AG09319 (cell line): ENCODE measurements at regions not wholly inside any gene's neighbourhood (a gene's known extent, or its start where the extent isn't known, plus 50 kb on each side); places are given as distances from the start of the nearest gene placed in this dataset.

ENCODE experiments used
- DNase-seq: peaks from one replicate; pipeline ENCODE4 v3.0.0-alpha.2; 2010; ENCODE audit warnings: low read depth; ENCODE audit errors: extremely low read depth
- TF ChIP-seq, protein P1 (sequence below): IDR thresholded peaks from 2 replicates; pipeline ENCODE4 v1.5.1; 2011; ENCODE audit warnings: low read depth, mild to moderate bottlenecking, inconsistent platforms, low read length, moderate library complexity

DNA sequence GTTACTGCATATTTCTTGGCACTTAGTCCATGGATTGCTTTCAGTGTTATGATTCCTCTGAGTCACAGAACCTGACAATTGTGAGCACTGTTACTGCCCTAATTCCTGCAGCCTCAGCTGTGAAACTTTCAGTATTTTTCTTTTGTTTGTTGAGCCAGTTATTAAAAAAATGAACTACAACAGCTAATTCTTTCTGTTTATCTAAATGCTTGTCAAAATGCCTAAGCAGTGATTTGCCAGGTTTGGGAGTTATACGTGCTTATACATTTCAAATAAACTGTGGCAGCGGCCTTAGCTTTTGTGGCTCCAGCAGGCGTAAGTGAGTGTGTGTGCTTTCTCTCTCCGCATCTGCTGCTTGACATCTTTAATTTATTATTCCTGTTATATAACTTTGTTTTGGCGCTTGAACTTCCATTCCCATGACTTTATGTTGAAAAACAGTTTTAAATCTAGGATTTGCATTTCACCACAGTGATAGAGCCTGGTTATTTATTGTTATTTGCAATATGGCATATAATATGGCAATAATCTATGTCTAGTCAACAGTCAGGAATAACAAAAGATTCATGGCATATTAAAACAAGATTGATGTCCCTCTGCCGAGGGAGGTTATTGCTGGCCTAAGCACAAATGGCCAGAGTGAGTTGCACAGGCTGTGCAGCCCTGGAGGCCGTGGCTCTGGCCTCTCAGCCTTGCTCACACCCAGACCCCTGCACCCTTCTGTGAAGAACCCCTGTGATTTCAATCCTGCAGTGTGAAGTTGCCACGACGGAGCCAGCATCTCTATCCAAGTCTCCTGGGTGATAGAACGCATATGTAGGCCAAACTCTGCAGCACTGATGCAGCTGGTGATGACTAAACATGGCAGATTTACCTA is 303.4 kb downstream of the THBS2 start:
- no peak for DNase-seq
- TF ChIP-seq, protein P1, sequence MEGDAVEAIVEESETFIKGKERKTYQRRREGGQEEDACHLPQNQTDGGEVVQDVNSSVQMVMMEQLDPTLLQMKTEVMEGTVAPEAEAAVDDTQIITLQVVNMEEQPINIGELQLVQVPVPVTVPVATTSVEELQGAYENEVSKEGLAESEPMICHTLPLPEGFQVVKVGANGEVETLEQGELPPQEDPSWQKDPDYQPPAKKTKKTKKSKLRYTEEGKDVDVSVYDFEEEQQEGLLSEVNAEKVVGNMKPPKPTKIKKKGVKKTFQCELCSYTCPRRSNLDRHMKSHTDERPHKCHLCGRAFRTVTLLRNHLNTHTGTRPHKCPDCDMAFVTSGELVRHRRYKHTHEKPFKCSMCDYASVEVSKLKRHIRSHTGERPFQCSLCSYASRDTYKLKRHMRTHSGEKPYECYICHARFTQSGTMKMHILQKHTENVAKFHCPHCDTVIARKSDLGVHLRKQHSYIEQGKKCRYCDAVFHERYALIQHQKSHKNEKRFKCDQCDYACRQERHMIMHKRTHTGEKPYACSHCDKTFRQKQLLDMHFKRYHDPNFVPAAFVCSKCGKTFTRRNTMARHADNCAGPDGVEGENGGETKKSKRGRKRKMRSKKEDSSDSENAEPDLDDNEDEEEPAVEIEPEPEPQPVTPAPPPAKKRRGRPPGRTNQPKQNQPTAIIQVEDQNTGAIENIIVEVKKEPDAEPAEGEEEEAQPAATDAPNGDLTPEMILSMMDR: no peak

DNA sequence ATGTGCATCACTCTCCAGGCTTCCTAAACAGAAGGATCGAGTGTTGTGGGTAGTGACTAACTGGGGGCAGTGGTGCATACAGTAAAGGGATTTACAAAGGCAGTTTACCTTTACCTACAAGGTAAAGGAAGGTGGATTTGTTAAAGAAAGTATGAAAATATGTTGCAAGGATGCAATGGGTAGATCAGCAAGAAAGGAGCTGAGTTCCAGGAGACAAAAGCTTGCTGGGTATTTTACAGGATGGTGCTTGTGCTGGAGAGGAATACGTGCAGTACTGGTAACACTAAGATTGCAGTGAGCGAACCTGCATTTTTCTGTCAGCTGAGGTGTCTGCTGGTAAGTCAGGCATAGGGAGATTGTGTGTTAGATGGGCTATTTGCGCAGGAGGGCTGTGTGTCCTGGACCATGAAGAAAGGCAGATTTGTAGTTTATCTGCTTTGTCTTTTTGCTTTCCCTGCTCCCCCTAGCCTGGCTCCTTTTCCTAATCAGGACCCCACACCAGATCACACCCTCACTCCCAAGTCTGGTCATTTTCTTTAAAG is 304.6 kb downstream of the THBS2 start:
- TF ChIP-seq, protein P1: no peak
- no peak for DNase-seq

DNA sequence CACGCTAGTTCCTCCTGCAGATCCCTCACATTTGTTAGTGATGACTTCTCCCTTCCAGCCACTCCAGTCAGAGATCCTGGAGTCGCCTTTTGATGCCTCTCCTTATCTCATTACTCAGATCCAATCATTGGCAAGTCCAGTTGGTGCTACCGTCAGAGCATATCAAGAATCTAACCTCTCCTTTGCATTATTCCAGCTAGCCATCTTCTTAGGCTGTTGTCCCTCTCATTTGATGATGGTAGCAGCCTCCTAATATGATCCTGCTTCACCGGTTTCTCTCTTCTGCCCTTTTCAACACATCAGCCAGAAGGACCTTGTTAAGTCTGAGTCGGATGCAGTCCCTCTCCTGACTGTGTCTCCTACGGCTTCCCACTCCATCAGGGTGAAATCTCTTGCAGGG is 305.6 kb downstream of the THBS2 start:
- DNase-seq: no peak
- TF ChIP-seq, protein P1: no peak

DNA sequence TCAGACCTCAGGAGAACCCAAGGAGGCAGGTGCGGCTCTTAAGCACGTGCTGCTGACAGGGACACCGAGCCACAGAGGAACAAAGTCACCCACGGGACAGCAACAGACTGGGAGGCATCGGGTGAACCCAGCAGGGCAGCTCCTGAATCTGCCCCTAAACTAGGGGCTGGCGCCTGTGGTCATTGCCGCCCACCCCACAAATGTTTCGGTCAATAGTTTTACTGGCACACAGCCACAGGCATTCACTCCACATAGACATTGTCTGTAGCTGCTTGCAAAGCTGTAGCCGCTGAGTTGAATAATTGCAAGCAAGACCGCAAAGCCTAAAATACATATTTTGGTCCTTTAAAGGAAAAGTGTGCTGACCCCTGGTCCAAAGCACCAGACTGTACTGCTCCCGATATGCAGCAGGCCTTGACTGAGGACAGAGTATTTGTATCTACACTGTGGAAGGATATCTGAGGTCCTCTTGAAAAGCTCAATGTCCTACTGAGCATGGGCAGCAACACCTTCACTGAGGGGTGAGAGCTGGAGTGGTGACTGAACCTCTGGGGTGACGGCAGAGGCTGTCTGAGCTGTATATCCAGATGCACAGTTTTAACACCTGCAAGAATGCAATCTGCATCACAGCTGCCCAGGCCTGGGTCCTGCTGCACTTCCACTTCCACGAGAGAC is 310.3 kb downstream of the THBS2 start:
- TF ChIP-seq, protein P1: no peak
- DNase-seq: no peak

DNA sequence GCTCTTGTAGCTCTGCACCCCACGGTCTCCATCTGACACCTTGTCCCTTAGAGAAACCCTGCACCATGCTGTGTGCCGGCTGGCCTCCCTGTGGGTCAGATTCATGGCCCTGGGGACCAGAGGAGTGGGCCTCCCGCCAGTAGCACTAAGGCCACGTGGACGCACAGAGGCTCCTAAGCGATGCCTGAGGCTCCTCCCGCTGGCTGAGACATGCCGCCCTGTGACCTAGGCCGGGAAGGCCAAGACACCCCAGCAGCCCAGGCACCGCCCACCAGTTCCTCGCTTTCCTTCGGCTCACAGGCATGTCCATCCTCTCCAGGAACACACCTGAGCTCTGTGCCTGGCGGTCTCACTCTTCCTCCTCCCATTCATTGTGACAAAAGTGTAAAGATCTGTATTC is 311.0 kb downstream of the THBS2 start:
- DNase-seq: no peak
- TF ChIP-seq, protein P1: no peak

DNA sequence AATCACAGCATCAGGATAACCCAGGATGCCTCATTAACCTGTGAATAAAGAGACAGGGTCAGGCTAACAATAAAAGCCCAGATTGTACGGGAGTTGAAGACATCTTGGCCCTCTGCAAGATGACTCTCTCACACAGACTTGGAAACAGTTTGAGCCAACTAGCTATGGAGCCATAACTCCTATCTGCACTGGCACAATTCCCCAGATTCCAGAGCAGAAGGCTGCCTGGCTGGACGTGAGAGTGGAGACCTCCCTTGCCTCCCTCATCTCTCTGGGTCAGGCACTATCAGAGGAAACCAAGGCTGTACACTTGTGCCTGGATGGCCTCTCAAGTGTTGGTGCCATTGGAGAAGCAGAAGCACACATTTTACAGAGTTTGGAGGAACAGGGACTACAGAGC is 312.6 kb downstream of the THBS2 start:
- TF ChIP-seq, protein P1: no peak
- no peak for DNase-seq

DNA sequence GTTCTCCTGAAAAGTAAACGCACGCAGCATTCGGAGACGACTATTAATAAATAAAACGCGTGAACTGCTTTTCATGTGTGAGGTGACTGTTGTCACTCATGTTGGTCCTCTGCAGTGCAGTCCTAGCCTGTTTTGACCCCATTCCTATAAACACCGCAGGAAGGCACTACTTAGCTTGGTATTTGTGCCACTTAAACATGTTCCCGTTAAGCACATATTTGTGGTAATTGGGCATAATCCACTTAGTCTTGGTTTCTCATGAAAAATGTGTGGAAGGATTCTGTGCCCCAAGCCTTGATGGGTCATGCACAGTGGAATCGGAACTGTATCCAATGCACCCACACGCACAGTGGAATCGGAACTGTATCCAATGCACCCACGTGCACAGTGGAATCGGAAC is 313.9 kb downstream of the THBS2 start:
- TF ChIP-seq, protein P1: no peak
- DNase-seq: no peak
